ENCODE measurements at regions not wholly inside any gene's neighbourhood (a gene's known extent, or its start where the extent isn't known, plus 50 kb on each side); places are given as distances from the start of the nearest gene placed in this dataset.
"Not testable (repeated sequence)": the region's sequence is repeated elsewhere in the genome, so short reads cannot be mapped to it uniquely, and the experiment has no call there.

DNA sequence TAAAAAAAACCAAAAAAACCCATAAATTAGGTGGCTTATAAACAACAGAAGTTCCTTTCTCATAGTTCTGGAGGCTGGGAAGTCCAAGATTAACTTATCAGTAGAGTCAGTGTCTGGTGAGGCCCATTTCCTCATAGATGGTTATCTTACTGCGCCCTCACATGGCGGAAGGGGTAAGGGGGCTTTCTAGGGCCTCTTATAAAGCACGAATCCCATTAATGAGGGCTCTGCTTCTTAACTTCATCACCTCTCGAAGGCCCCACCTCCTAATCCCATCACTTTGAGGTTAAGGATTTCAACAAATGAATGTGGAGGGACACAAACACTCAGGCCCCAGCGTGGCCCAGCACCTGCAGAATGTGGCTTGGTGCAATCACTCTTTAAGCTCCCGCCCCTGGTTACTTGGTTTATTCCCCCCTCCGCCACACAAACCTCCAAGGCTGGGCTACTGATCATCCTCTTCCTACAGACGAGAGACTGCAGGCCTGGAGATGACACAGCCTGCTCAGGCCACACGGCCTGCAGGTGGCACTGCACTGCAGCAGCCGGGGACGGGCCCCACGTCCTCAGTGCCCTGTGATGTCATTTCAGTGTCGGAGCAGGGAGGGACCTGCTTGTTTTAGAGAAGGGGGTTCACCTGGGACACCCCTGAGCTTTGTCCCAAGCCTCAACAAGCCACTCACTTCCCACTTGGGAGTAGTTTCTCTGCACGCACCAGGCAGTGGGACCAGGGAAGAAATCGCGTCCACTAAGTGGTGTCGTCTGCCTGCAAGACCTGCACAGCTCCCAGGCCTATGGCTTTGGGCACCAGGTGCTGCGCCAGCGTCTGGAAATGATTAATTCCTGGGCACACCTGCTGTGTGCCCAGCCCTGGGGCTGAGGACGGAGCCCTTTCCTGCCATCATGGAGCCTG is 178.5 kb downstream of the NPIPB11 start (continued):
- TF ChIP-seq, protein P1, sequence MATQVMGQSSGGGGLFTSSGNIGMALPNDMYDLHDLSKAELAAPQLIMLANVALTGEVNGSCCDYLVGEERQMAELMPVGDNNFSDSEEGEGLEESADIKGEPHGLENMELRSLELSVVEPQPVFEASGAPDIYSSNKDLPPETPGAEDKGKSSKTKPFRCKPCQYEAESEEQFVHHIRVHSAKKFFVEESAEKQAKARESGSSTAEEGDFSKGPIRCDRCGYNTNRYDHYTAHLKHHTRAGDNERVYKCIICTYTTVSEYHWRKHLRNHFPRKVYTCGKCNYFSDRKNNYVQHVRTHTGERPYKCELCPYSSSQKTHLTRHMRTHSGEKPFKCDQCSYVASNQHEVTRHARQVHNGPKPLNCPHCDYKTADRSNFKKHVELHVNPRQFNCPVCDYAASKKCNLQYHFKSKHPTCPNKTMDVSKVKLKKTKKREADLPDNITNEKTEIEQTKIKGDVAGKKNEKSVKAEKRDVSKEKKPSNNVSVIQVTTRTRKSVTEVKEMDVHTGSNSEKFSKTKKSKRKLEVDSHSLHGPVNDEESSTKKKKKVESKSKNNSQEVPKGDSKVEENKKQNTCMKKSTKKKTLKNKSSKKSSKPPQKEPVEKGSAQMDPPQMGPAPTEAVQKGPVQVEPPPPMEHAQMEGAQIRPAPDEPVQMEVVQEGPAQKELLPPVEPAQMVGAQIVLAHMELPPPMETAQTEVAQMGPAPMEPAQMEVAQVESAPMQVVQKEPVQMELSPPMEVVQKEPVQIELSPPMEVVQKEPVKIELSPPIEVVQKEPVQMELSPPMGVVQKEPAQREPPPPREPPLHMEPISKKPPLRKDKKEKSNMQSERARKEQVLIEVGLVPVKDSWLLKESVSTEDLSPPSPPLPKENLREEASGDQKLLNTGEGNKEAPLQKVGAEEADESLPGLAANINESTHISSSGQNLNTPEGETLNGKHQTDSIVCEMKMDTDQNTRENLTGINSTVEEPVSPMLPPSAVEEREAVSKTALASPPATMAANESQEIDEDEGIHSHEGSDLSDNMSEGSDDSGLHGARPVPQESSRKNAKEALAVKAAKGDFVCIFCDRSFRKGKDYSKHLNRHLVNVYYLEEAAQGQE (IDR thresholded peaks at IDR 0.05; ENCODE audit: borderline replicate concordance): peak; percentile 47; the same call in 1 of the 2 replicates
- TF ChIP-seq, protein P1 (CRISPR knock-in tag; IDR thresholded peaks at IDR 0.05; ENCODE audit: low read depth): not testable (repeated sequence)
- TF ChIP-seq, protein P2, sequence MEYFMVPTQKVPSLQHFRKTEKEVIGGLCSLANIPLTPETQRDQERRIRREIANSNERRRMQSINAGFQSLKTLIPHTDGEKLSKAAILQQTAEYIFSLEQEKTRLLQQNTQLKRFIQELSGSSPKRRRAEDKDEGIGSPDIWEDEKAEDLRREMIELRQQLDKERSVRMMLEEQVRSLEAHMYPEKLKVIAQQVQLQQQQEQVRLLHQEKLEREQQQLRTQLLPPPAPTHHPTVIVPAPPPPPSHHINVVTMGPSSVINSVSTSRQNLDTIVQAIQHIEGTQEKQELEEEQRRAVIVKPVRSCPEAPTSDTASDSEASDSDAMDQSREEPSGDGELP (CRISPR knock-in tag; IDR thresholded peaks at IDR 0.05; ENCODE audit: borderline replicate concordance): peak; percentile 31; the same call in 1 of the 2 replicates

All from K562 (cell line).